ENCODE measurements at regions not wholly inside any gene's neighbourhood (a gene's known extent, or its start where the extent isn't known, plus 50 kb on each side); places are given as distances from the start of the nearest gene placed in this dataset.
"Not testable (repeated sequence)": the region's sequence is repeated elsewhere in the genome, so short reads cannot be mapped to it uniquely, and the experiment has no call there.

DNA sequence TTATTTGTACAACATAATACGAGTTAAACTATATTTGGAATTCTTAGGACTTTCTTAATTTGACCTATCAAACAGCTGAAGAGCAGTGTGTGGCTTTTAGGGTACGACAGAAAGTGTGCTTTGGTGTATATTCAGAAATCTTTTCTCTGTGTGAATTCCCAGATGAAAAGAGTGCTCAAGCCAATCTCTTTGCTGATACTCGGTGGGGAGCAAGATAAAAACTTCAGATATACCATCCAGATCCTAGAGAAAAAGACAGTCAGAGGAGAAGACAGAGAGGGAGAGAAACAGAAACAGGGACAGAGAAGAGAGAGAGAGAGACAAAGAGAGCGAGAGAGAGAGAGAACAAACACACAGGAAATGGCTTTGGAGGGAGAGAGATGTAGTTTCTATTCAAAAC, 658.3 kb upstream of the CPEB2 start:
- DNase-seq (ENCODE audit: low read depth): no peak
- H3K27me3 ChIP-seq (replicated peaks; ENCODE audit: control insufficient read depth, insufficient read depth, low read length): peaks cover 4% of the 10 kb centered on the region
- no peak overlapping the region for H3K4me3 ChIP-seq (ENCODE audit: low read length)
- no peaks in the 10 kb centered on the region for H3K36me3 ChIP-seq (ENCODE audit: control insufficient read depth, insufficient read depth, low read length, severe bottlenecking)
- H3K9ac ChIP-seq (ENCODE audit: low read length): no peak overlapping the region
- no peaks in the 10 kb centered on the region for H3K9me3 ChIP-seq (ENCODE audit: control insufficient read depth, low read length)
- peaks cover 26% of the 10 kb centered on the region for H3K4me1 ChIP-seq (ENCODE audit: control insufficient read depth, insufficient read depth, low read length)

DNA sequence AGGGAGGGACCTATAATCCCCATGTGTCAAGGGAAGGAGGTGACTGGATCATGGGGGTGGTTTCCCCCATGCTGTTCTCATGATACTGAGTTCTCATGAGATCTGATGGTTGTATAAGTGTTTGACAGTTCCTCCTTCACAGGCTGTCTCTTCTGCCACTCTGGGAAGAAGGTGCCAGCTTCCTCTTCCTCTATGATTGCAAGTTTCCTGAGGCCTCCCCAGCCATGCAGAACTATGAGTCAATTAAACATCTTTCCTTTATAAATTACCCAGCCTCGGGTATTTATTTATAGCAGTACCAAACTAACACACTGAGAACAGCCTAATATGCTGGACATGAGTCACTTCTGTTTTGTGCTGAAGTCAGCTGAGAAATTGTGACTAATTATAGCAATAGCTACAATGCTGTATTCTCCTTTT, 656.9 kb upstream of the CPEB2 start:
- Histone ChIP-seq H3K4me1 (ENCODE audit: control insufficient read depth, insufficient read depth, low read length) (peaks cover 27% of the 10 kb centered on the region), H3K9me3 (ENCODE audit: control insufficient read depth, low read length) (no peaks in the 10 kb centered on the region), H3K9ac (ENCODE audit: low read length) (no peak overlapping the region), H3K4me3 (ENCODE audit: low read length) (no peak overlapping the region), H3K36me3 (ENCODE audit: control insufficient read depth, insufficient read depth, low read length, severe bottlenecking) (no peaks in the 10 kb centered on the region), H3K27me3 (replicated peaks; ENCODE audit: control insufficient read depth, insufficient read depth, low read length) (no peaks in the 10 kb centered on the region)
- DNase-seq (ENCODE audit: low read depth): peak; percentile 46

DNA sequence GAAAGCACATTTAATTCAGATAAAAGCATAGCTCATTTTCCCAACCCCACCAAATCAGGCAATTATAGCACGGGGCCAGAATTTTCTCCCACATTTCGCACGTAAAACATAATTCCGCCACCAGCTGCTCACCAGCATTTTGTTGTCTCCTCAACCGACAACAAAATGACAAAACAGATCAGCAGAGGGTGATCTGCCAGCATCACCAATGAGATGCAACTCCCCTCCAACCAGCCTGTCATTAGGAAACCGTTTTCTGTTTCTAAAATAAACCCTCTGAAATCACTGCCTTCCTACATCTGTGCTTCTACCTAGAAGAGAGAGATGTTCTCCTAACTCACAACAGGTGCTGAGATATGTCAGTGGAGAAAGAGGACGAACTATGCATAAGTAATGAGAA, 654.8 kb upstream of the CPEB2 start:
- H3K4me1 ChIP-seq (ENCODE audit: control insufficient read depth, insufficient read depth, low read length): peaks cover 27% of the 10 kb centered on the region
- H3K36me3 ChIP-seq (ENCODE audit: control insufficient read depth, insufficient read depth, low read length, severe bottlenecking): no peaks in the 10 kb centered on the region
- no peaks in the 10 kb centered on the region for H3K27me3 ChIP-seq (replicated peaks; ENCODE audit: control insufficient read depth, insufficient read depth, low read length)
- no peak overlapping the region for H3K9ac ChIP-seq (ENCODE audit: low read length)
- H3K9me3 ChIP-seq (ENCODE audit: control insufficient read depth, low read length): no peaks in the 10 kb centered on the region
- H3K4me3 ChIP-seq (ENCODE audit: low read length): no peak overlapping the region
- no peak for DNase-seq (ENCODE audit: low read depth)

DNA sequence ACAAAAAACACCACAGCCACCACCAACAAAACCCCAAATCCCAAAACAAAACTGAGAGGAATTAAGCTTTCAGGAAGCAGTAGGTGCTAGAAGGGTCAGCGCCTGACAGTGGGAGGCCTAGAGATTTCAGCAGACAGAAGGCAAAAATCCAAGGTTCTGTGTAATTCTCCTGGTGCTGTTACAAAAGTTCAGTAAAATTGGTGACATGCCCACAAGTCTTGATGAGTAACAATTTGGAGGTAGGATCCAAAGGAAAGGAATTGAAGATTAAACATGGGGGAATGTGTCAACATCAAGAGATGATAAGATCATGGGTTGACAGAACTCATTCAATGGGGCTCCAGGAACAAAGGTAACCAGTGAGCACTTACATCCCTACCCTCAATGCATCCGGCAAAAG, 653.8 kb upstream of the CPEB2 start:
- H3K9ac ChIP-seq (ENCODE audit: low read length): no peak overlapping the region
- H3K9me3 ChIP-seq (ENCODE audit: control insufficient read depth, low read length): no peaks in the 10 kb centered on the region

DNA sequence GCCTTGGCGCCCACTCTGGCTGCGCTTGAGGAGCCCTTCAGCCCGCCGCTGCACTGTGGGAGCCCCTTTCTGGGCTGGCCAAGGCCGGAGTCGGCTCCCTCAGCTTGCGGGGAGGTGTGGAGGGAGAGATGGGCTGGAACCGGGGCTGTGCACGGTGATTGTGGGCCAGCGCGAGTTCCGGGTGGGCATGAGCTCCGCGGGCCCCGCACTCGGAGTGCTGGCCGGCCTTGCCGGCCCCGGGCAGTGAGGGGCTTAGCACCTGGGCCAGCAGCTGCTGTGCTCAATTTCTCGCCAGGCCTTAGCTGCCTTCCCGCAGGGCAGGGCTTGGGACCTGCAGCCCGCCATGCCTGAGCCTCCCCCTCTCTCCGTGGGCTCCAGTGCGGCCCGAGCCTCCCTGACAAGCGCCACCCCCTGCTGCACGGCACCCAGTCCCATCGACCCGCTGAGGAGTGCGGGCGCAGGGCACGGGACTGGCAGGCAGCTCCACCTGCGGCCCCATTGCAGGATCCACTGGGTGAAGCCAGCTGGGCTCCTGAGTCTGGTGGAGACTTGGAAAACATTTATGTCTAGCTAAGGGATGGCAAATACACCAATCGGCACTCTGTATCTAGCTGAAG, 643.6 kb upstream of the CPEB2 start:
- H3K4me3 ChIP-seq (ENCODE audit: low read length); H3K9ac ChIP-seq (ENCODE audit: low read length); H3K4me1 ChIP-seq (ENCODE audit: control insufficient read depth, insufficient read depth, low read length); DNase-seq (ENCODE audit: low read depth); H3K36me3 ChIP-seq (ENCODE audit: control insufficient read depth, insufficient read depth, low read length, severe bottlenecking); H3K9me3 ChIP-seq (ENCODE audit: control insufficient read depth, low read length); H3K27me3 ChIP-seq (replicated peaks; ENCODE audit: control insufficient read depth, insufficient read depth, low read length): not testable (repeated sequence)

More for the DNA sequence above, 653.8 kb upstream of the CPEB2 start:
- peaks cover 27% of the 10 kb centered on the region for H3K4me1 ChIP-seq (ENCODE audit: control insufficient read depth, insufficient read depth, low read length)
- no peak overlapping the region for H3K4me3 ChIP-seq (ENCODE audit: low read length)
- H3K27me3 ChIP-seq (replicated peaks; ENCODE audit: control insufficient read depth, insufficient read depth, low read length): no peaks in the 10 kb centered on the region
- no peaks in the 10 kb centered on the region for H3K36me3 ChIP-seq (ENCODE audit: control insufficient read depth, insufficient read depth, low read length, severe bottlenecking)
- DNase-seq (ENCODE audit: low read depth): peak; percentile 24

DNA sequence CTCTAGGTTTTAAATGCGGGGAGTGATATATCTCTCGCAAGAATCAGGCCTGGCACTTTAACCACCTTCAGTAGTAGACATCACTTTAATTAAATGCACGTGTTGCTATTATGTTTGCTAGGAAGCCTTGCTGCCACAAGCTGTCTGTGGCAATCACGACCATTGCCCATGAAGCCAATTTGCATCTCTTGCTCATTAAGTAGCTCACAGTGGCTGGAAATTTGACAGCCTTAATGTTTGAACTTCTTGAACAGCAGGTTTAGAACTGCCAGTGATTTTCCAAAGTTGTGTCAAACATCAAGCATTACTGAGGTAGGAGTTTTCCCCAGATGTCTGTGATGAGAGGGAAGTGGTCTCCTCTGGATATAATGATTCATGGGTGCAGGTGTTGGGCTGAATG, 642.3 kb upstream of the CPEB2 start:
- DNase-seq (ENCODE audit: low read depth): no peak
- H3K27me3 ChIP-seq (replicated peaks; ENCODE audit: control insufficient read depth, insufficient read depth, low read length): peaks cover 5% of the 10 kb centered on the region
- H3K9me3 ChIP-seq (ENCODE audit: control insufficient read depth, low read length): no peaks in the 10 kb centered on the region
- no peak overlapping the region for H3K9ac ChIP-seq (ENCODE audit: low read length)
- H3K4me1 ChIP-seq (ENCODE audit: control insufficient read depth, insufficient read depth, low read length): no peaks in the 10 kb centered on the region
- no peak overlapping the region for H3K4me3 ChIP-seq (ENCODE audit: low read length)
- no peaks in the 10 kb centered on the region for H3K36me3 ChIP-seq (ENCODE audit: control insufficient read depth, insufficient read depth, low read length, severe bottlenecking)

DNA sequence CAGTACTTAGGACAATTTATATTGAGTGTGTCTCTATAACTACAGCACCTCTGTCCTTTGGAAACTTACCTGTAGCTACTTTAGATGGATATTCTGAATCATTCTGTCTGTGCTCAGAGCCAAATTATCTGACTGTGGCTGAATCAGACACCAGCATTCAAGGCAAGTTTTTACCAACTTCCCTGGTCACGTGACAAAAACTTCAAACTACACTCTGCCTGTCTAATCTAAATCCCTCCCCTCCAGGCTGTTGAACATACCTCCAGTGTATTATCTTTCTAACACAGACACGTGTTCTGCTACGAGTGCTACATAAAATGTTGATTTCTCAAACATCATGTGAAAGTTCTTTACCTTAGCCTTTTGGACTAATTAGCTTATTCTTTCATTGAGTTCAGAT, 641.2 kb upstream of the CPEB2 start:
- Histone ChIP-seq H3K36me3 (ENCODE audit: control insufficient read depth, insufficient read depth, low read length, severe bottlenecking) (no peaks in the 10 kb centered on the region), H3K9ac (ENCODE audit: low read length) (no peak overlapping the region), H3K4me3 (ENCODE audit: low read length) (no peak overlapping the region), H3K4me1 (ENCODE audit: control insufficient read depth, insufficient read depth, low read length) (no peaks in the 10 kb centered on the region), H3K9me3 (ENCODE audit: control insufficient read depth, low read length) (no peaks in the 10 kb centered on the region), H3K27me3 (replicated peaks; ENCODE audit: control insufficient read depth, insufficient read depth, low read length) (peaks cover 5% of the 10 kb centered on the region)
- no peak for DNase-seq (ENCODE audit: low read depth)

DNA sequence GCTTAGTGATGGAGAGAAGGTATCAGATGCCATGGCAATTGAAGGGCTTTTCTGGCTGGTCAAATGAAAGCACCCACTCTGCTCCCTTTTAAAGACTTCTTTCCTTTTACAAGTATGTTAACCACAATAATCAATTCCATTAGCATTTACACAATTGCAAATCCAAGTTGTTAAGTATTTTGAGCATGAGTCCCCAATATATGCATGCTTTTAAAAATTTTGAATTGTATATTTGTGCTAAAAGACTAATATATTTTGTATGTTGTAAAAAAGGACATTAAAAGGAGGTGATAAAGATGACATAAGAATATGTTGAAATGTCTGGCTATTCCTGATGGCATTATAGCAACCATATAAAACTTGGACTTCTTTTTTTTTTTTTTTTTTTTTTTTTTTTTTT, 639.9 kb upstream of the CPEB2 start:
- Histone ChIP-seq H3K9me3 (ENCODE audit: control insufficient read depth, low read length) (no peaks in the 10 kb centered on the region), H3K27me3 (replicated peaks; ENCODE audit: control insufficient read depth, insufficient read depth, low read length) (peaks cover 5% of the 10 kb centered on the region), H3K9ac (ENCODE audit: low read length) (no peak overlapping the region), H3K4me1 (ENCODE audit: control insufficient read depth, insufficient read depth, low read length) (no peaks in the 10 kb centered on the region), H3K4me3 (ENCODE audit: low read length) (no peak overlapping the region), H3K36me3 (ENCODE audit: control insufficient read depth, insufficient read depth, low read length, severe bottlenecking) (no peaks in the 10 kb centered on the region)
- no peak for DNase-seq (ENCODE audit: low read depth)

DNA sequence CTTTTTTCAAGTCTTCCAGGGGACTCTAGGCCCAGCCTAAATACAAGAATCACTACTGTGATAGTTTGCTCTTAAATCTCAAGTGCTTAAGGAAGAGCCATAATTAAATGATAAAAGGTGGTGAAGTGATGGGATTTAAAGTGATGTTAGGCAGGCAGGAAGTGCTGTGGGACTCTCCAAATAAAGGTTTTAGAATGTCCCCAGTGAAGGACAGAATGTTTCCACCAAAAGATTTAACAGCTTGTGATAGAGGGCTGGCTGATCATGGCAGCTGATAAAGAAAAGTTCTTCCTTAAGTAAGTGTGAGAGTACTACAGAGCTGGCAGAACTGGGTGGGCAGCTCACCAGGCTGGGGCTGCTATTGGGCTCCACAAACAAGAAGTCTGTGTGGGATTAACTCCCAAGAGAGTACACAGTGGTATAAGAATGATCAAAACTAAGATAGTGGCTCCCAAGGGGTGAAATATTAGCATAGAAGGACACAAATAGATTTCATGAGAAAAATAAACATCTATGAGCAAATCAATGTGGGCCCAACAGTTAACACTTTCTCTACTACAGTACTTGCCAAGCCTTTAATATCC, 637.2 kb upstream of the CPEB2 start:
- no peaks in the 10 kb centered on the region for H3K36me3 ChIP-seq (ENCODE audit: control insufficient read depth, insufficient read depth, low read length, severe bottlenecking)
- no peaks in the 10 kb centered on the region for H3K9me3 ChIP-seq (ENCODE audit: control insufficient read depth, low read length)
- H3K27me3 ChIP-seq (replicated peaks; ENCODE audit: control insufficient read depth, insufficient read depth, low read length): no peaks in the 10 kb centered on the region
- H3K4me1 ChIP-seq (ENCODE audit: control insufficient read depth, insufficient read depth, low read length): no peaks in the 10 kb centered on the region
- H3K9ac ChIP-seq (ENCODE audit: low read length): no peak overlapping the region
- H3K4me3 ChIP-seq (ENCODE audit: low read length): no peak overlapping the region
- no peak for DNase-seq (ENCODE audit: low read depth)

DNA sequence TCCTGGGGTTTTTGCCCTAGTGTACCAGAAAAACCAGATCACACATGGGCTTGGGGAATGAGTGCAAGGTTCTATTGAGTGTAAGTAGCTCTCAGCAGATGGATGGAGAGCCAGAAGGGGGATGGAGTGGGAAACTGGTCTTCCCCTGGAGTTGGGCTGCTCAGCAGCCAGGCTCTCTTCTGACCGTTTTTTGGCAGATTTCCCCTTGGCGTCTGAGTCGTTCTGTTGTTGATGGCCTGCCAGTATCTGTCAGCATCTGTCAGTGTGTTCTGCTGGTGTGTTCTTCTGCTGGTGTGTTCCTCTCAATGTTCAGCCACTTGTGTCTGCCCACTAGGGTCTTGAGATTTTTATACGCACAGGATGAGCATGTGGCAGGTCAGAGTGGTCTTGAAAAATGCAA, 633.9 kb upstream of the CPEB2 start:
- H3K4me3 ChIP-seq (ENCODE audit: low read length): no peak overlapping the region
- no peak overlapping the region for H3K9ac ChIP-seq (ENCODE audit: low read length)
- no peaks in the 10 kb centered on the region for H3K36me3 ChIP-seq (ENCODE audit: control insufficient read depth, insufficient read depth, low read length, severe bottlenecking)
- DNase-seq (ENCODE audit: low read depth): no peak
- no peaks in the 10 kb centered on the region for H3K27me3 ChIP-seq (replicated peaks; ENCODE audit: control insufficient read depth, insufficient read depth, low read length)
- no peaks in the 10 kb centered on the region for H3K4me1 ChIP-seq (ENCODE audit: control insufficient read depth, insufficient read depth, low read length)
- no peaks in the 10 kb centered on the region for H3K9me3 ChIP-seq (ENCODE audit: control insufficient read depth, low read length)

DNA sequence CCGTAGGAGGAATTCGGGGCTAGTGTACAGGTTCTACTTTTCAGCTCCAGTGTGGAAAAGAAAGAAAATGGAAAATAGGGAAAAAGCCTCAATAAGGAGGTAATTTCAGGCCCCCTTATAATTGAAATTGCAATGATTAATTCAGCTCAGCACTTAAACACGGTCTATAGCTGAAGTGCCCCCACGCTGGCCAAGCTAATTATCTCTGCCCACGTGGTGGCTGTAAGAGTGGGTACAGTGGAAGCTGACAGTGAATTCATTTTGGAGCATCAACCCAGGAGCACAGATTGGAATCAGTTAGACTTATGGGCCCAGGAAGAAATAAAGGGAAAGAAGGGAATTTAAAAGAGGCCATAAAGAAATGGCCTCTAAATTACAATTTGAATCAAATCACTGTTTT, 631.1 kb upstream of the CPEB2 start:
- no peaks in the 10 kb centered on the region for H3K9me3 ChIP-seq (ENCODE audit: control insufficient read depth, low read length)
- no peaks in the 10 kb centered on the region for H3K27me3 ChIP-seq (replicated peaks; ENCODE audit: control insufficient read depth, insufficient read depth, low read length)
- no peak overlapping the region for H3K9ac ChIP-seq (ENCODE audit: low read length)
- DNase-seq (ENCODE audit: low read depth): no peak
- H3K4me1 ChIP-seq (ENCODE audit: control insufficient read depth, insufficient read depth, low read length): no peaks in the 10 kb centered on the region
- H3K4me3 ChIP-seq (ENCODE audit: low read length): no peak overlapping the region
- H3K36me3 ChIP-seq (ENCODE audit: control insufficient read depth, insufficient read depth, low read length, severe bottlenecking): no peaks in the 10 kb centered on the region

DNA sequence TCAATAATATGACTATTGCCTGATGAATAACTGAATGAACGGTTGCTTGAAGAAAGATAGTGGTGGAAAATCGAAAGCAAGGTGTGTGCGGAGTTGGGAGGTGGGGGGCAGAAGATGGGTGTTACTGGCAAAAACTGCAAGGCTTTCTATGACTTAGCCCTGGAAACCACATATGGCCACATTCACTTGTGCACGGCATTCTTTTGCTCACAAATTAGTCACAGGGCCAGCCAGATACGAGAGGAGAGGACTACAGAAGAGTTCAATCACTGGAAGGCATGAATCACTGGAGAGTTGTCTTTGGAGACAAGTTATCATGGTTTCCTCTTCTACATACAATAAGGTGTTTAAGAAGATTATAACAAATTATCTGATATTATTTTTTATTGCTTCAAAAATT, 626.5 kb upstream of the CPEB2 start:
- peak; percentile 19 for DNase-seq (ENCODE audit: low read depth)
- no peaks in the 10 kb centered on the region for H3K27me3 ChIP-seq (replicated peaks; ENCODE audit: control insufficient read depth, insufficient read depth, low read length)
- no peaks in the 10 kb centered on the region for H3K36me3 ChIP-seq (ENCODE audit: control insufficient read depth, insufficient read depth, low read length, severe bottlenecking)
- H3K9me3 ChIP-seq (ENCODE audit: control insufficient read depth, low read length): peaks cover 4% of the 10 kb centered on the region
- no peaks in the 10 kb centered on the region for H3K4me1 ChIP-seq (ENCODE audit: control insufficient read depth, insufficient read depth, low read length)
- H3K9ac ChIP-seq (ENCODE audit: low read length): no peak overlapping the region
- H3K4me3 ChIP-seq (ENCODE audit: low read length): no peak overlapping the region
